ENCODE measurements at regions not wholly inside any gene's neighbourhood (a gene's known extent, or its start where the extent isn't known, plus 50 kb on each side); places are given as distances from the start of the nearest gene placed in this dataset.
"Not testable (repeated sequence)": the region's sequence is repeated elsewhere in the genome, so short reads cannot be mapped to it uniquely, and the experiment has no call there.

DNA sequence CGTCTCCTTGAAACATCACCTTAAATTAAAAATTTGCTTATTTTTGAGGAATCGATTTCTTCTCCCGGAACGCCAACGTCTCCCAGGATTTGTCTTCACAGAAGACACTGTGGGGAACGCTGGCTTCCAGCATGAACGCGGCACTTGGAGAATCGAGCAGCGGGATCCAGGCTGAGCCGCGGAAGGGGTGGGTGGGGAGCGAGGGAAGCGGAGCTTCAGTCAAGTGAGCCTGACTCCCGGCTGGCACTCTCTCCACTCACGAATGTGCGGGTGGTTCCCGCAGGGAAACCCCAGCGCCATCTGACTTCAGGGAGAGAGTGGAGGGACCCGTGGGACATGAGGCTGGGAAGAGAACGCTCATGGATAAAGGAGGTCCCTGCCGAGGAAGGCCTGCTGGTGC lies 506.0 kb upstream of the TMEM132C start:
- no peak for DNase-seq (ENCODE audit: low read depth in 2 of 2)

GRCh38 chr12:127761880-127762279 lies 505.1 kb upstream of the TMEM132C start:
- no peak for DNase-seq (ENCODE audit: low read depth in 2 of 2)

GRCh38 chr12:127767656-127768055 lies 499.3 kb upstream of the TMEM132C start:
- DNase-seq (ENCODE audit: low read depth in 2 of 2), result no peak

DNA sequence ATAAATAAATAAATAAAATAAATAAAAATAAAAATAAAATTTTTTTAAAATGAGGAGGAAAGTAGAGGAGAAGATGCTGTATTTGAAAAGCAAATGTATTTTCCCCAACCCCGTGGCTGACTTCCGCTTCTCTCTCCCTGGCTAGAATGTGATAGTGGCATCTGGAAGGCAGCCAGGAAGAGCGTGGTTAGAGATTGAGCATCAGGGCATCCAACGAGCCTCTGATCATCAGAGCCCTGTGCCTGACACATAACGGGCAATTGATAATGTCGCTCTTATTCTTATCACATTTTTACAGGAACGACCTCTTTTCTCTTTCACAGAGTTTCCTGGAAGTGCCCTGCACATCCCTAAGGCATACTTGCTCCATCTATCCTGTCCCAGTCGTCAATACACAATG lies 496.9 kb upstream of the TMEM132C start:
- no peak for DNase-seq (ENCODE audit: low read depth in 2 of 2)

GRCh38 chr12:127771546-127771945 lies 495.4 kb upstream of the TMEM132C start:
- no peak for DNase-seq (ENCODE audit: low read depth in 2 of 2)

GRCh38 chr12:127773520-127773919 lies 493.4 kb upstream of the TMEM132C start:
- DNase-seq (ENCODE audit: low read depth in 2 of 2), result no peak

GRCh38 chr12:127774828-127775227 lies 492.1 kb upstream of the TMEM132C start:
- DNase-seq (ENCODE audit: low read depth in 2 of 2), result no peak

- no peak for DNase-seq (ENCODE audit: low read depth in 2 of 2)
These were observed 487.5 kb upstream of the TMEM132C start for GRCh38 chr12:127779301-127780045.

DNA sequence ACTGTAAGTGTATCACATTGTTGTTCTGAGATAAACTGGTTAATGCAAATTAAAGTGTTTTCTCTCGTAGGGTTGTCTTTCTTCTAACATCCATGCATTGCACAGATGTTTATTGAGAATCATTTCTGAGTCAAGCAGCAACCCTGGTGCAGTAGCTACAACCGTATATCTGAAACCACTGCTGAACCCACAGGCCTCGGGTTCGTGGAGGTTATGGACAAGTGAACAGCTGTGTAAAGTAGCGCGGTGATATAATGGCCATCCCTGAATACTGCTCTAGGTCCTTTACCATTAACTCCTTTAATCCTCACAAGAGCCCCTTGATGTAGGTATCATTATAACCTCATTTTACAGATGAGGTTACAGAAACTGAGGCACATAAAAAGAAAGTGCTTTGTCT lies 486.1 kb upstream of the TMEM132C start:
- no peak for DNase-seq (ENCODE audit: low read depth in 2 of 2)

- DNase-seq (ENCODE audit: low read depth in 2 of 2), result no peak
These were observed 485.6 kb upstream of the TMEM132C start for GRCh38 chr12:127781336-127781735.

- no peak for DNase-seq (ENCODE audit: low read depth in 2 of 2)
These were observed 481.4 kb upstream of the TMEM132C start for GRCh38 chr12:127785540-127785939.

- DNase-seq (ENCODE audit: low read depth in 2 of 2), result no peak
These were observed 480.9 kb upstream of the TMEM132C start for GRCh38 chr12:127785986-127786590.

DNA sequence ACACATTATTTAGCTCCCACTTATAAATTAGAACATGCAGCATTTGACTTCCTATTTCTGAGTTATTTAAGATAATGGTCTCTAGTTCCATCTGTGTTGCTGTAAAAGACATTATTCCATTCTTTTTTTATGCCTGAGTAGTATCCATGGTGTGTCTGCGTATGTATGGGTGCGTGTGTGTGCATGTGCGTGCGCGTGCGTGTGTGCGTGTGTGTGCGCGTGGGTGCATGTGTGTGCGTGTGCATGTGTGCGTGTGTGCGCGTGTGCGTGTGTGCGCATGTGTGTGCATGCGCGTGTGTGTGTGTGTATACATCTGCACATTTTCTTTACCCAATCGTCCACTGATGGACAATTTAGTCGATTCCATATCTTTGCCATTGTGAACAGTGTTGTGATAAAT lies 479.4 kb upstream of the TMEM132C start:
- no peak for DNase-seq (ENCODE audit: low read depth in 2 of 2)

GRCh38 chr12:127790376-127790775 lies 476.6 kb upstream of the TMEM132C start:
- no peak for DNase-seq (ENCODE audit: low read depth in 2 of 2)

- DNase-seq (ENCODE audit: low read depth in 2 of 2), result no peak
These were observed 475.8 kb upstream of the TMEM132C start for GRCh38 chr12:127791217-127791616.

- DNase-seq (ENCODE audit: low read depth in 2 of 2), result no peak
These were observed 469.1 kb upstream of the TMEM132C start for GRCh38 chr12:127797918-127798317.

GRCh38 chr12:127802271-127802670 lies 464.7 kb upstream of the TMEM132C start:
- no peak for DNase-seq (ENCODE audit: low read depth in 2 of 2)

DNA sequence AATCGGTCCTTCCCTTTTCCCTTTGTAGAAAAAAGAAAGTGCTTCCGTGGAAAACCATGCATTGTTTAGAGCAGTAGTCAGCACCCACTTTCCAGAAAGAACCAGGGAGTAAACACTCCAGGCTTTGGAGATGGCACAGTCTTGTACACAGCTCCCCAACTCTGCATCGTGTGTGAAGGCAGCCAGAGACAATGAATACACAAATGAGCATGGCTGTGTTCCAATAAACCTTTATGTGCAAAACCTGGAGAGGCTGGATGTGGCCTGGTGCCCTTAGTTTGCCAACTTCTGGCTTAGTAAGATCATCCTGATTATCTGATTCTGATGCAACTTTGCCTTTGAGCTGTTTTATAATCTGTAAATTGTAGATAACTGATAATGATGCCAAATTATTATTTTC lies 463.4 kb upstream of the TMEM132C start:
- DNase-seq (ENCODE audit: low read depth in 2 of 2), result no peak

DNA sequence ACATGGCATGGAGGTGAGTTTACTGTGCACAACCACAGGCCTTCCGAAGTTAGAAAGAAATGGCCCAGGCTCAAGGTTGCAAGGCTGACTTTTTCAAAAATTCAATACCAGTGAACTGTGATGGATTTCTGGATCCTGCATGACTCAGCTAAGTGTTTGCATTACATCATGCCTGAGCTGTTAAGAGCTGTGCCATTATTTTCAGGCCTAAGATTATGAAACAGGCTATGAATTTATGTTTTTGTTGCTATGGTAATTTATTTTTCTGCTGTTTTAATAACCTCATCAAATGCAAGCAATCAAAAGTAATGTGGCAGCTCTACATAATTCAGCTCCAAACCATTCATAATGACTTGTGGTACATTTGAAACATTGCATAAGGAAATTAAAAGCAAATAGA lies 457.7 kb upstream of the TMEM132C start:
- DNase-seq (ENCODE audit: low read depth in 2 of 2), result no peak

DNA sequence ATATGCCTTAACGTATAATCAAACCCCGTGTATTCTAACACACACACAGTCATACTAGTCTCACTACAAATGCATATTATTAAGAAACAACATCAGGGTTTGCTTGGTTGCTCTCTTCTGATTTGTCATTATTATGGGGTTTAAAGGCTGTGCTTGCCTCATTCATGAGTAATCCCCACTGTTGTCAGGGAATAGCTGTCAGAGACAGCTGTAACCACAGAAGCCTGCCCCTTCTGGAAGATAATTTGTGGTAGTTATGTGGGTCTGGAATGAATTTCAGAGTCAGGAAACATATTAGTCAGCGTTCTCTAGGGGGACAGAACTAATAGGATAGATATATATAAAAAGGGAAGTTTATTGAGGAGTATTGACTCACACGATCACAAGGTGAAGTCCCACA lies 456.9 kb upstream of the TMEM132C start:
- DNase-seq (ENCODE audit: low read depth in 2 of 2), result no peak

GRCh38 chr12:127810459-127810858 lies 456.5 kb upstream of the TMEM132C start:
- DNase-seq (ENCODE audit: low read depth in 2 of 2), result not testable (repeated sequence)

DNA sequence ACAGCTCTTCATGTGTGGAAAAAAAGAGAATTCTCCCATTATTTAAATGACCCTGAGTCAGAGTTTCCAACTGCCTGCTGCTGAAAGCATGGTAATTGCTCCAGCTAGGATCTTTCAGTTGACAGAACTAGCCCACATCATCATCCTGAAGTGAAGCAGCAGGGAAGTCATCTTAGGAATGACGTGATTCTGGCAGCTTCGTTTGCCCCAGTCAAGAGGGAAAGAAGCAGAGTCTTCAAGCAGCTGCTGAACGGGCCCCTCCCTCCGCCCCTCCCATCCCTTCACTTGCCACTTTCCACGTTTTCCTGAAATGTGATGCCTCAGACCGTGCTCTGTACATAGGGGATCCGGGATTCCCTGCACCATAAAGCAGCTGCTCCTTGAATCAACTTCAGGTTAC lies 455.0 kb upstream of the TMEM132C start:
- DNase-seq (ENCODE audit: low read depth in 2 of 2), result no peak

DNA sequence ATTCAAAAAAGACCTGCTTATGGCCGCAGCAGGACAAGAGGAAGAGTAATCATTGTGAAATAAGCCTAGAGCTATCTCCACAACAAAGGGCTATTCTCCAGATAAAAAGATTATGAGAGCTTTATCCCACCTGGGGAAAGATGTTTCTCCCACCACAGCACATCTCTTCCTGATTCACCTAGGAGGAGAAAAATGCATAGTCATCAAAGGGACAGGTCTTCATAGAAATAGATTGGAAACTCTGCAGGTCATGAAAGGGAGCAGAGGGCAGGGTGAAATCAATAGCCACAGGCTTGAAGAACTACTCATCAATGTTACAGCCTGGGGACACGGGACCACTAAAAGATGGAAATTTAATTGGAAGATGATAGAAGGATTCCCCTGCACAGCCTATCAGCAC lies 453.8 kb upstream of the TMEM132C start:
- no peak for DNase-seq (ENCODE audit: low read depth in 2 of 2)

- no peak for DNase-seq (ENCODE audit: low read depth in 2 of 2)
These were observed 447.9 kb upstream of the TMEM132C start for GRCh38 chr12:127819056-127819455.
